GM23248 (cell line): ENCODE measurements at regions not wholly inside any gene's neighbourhood (a gene's known extent, or its start where the extent isn't known, plus 50 kb on each side); places are given as distances from the start of the nearest gene placed in this dataset.

ENCODE experiments used
- EZH2 ChIP-seq: fragments of 200-600 bp; sonication (generic); IDR thresholded peaks from 2 replicates; pipeline ENCODE4 v1.6.1; 2018; ENCODE audit warnings: antibody characterized with exemption, mild to moderate bottlenecking; ENCODE audit not compliant: insufficient read depth, poor library complexity, severe bottlenecking
- EZH2phosphoT487 ChIP-seq: fragments of 200-600 bp; sonication (generic); IDR thresholded peaks from 2 replicates; pipeline ENCODE4 v1.6.1; 2018; ENCODE audit warnings: antibody characterized with exemption, moderate library complexity, mild to moderate bottlenecking, low read depth; ENCODE audit not compliant: insufficient read depth

DNA sequence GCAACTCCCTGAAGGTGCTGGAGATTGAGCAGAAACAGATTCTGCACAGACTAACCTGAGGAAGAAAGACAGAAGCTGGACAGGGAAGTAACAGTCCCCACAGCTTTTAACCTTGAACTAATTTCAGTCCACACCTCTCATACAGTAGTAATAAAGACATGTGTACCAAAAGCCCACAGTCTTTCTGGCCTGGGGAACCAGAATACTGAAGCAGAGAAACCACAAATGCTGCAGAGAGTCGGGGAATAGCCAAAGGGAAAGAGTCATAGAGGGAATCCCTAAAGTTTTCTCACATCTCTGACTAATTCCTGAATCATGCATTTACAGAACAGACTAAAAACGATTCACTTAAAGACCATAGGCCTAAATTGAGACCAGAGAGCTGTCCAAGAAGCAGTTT, 503.4 kb upstream of the NECTIN3 start:
- TF ChIP-seq EZH2 (no peak), EZH2phosphoT487 (no peak)
